GM08714 (cell line): ENCODE measurements at regions not wholly inside any gene's neighbourhood (a gene's known extent, or its start where the extent isn't known, plus 50 kb on each side); places are given as distances from the start of the nearest gene placed in this dataset.
"Not testable (repeated sequence)": the region's sequence is repeated elsewhere in the genome, so short reads cannot be mapped to it uniquely, and the experiment has no call there.

ENCODE experiments used
- H3K4me3 ChIP-seq: fragments of 200-500 bp; sonication (Bioruptor generic); 2 replicates; pipeline ENCODE4 v1.5.1; 2014; ENCODE audit warnings: mild to moderate bottlenecking, low read length, inconsistent platforms
- ZNF274 ChIP-seq: IDR thresholded peaks from 2 replicates; pipeline ENCODE4 v1.6.1; 2012; ENCODE audit warnings: mild to moderate bottlenecking, low read depth, low read length

- peak overlapping the region; percentile 50 for H3K4me3 ChIP-seq
These were observed 78.5 kb upstream of the FAM174B start for GRCh38 chr15:92733934-92734521.

GRCh38 chr15:92739246-92739645 lies 83.7 kb upstream of the FAM174B start:
- H3K4me3 ChIP-seq: not testable (repeated sequence)

More at GRCh38 chr15:92733934-92734521, 78.5 kb upstream of the FAM174B start:
- no peak for TF ChIP-seq ZNF274

- H3K4me3 ChIP-seq: no peak overlapping the region
- no peak for TF ChIP-seq ZNF274
These were observed 90.3 kb upstream of the FAM174B start for GRCh38 chr15:92745845-92746271.

- no peak for TF ChIP-seq ZNF274
- no peak overlapping the region for H3K4me3 ChIP-seq
These were observed 91.5 kb upstream of the FAM174B start for GRCh38 chr15:92747047-92747446.

- TF ChIP-seq ZNF274: no peak
- H3K4me3 ChIP-seq: no peak overlapping the region
These were observed 93.6 kb upstream of the FAM174B start for GRCh38 chr15:92749216-92749615.

GRCh38 chr15:92749946-92750345 lies 94.4 kb upstream of the FAM174B start:
- no peak overlapping the region for H3K4me3 ChIP-seq
- TF ChIP-seq ZNF274: no peak

GRCh38 chr15:92751528-92751927 lies 96.0 kb upstream of the FAM174B start:
- TF ChIP-seq ZNF274: no peak
- no peak overlapping the region for H3K4me3 ChIP-seq

GRCh38 chr15:92753591-92753990 lies 98.0 kb upstream of the FAM174B start:
- H3K4me3 ChIP-seq: no peak overlapping the region
- TF ChIP-seq ZNF274: no peak

- no peak for TF ChIP-seq ZNF274
These were observed 107.9 kb upstream of the FAM174B start for GRCh38 chr15:92763459-92763858.

GRCh38 chr15:92768131-92768530 lies 112.6 kb upstream of the FAM174B start:
- H3K4me3 ChIP-seq: not testable (repeated sequence)

More at GRCh38 chr15:92763459-92763858, 107.9 kb upstream of the FAM174B start:
- no peak overlapping the region for H3K4me3 ChIP-seq

GRCh38 chr15:92770641-92771040 lies 115.1 kb upstream of the FAM174B start:
- H3K4me3 ChIP-seq: no peak overlapping the region
- no peak for TF ChIP-seq ZNF274

GRCh38 chr15:92772061-92772460 lies 116.5 kb upstream of the FAM174B start:
- no peak for TF ChIP-seq ZNF274
- no peak overlapping the region for H3K4me3 ChIP-seq

GRCh38 chr15:92772626-92773244 lies 117.2 kb upstream of the FAM174B start:
- no peak for TF ChIP-seq ZNF274
- no peak overlapping the region for H3K4me3 ChIP-seq

GRCh38 chr15:92773340-92773739 lies 117.8 kb upstream of the FAM174B start:
- H3K4me3 ChIP-seq: no peak overlapping the region
- TF ChIP-seq ZNF274: no peak

GRCh38 chr15:92779874-92780273 lies 120.2 kb upstream of the CHD2 start:
- H3K4me3 ChIP-seq: no peak overlapping the region
- TF ChIP-seq ZNF274: no peak

GRCh38 chr15:92780843-92781242 lies 119.3 kb upstream of the CHD2 start:
- no peak for TF ChIP-seq ZNF274
- H3K4me3 ChIP-seq: no peak overlapping the region

GRCh38 chr15:92781925-92782453 lies 118.1 kb upstream of the CHD2 start:
- no peak for TF ChIP-seq ZNF274
- H3K4me3 ChIP-seq: no peak overlapping the region
